Esophagus squamous epithelium (tissue), 5 donors: ENCODE measurements at regions not wholly inside any gene's neighbourhood (a gene's known extent, or its start where the extent isn't known, plus 50 kb on each side); places are given as distances from the start of the nearest gene placed in this dataset.

Experiments
- DNase-seq: peaks from one replicate; lab custom pipeline; 2025; lab: John Stamatoyannopoulos, UW
- H3K27ac ChIP-seq, 4 donors: fragments of 200-600 bp; sonication (generic); one replicate each; pipeline ENCODE4 v1.5.1; 2016 to 2019; ENCODE audit warnings: mild to moderate bottlenecking in 1 of 4
- H3K27me3 ChIP-seq, 4 donors: fragments of 200-600 bp; sonication (generic); 1 replicate in 3 of 4; 2 replicates in 1 of 4; pipeline versions ENCODE4 v1.5.1 to v1.6.0; 2017 to 2021; ENCODE audit warnings: antibody characterized with exemption in 1 of 4
- H3K36me3 ChIP-seq, 3 donors: fragments of 200-600 bp; sonication (generic); one replicate each; pipeline ENCODE4 v1.5.1; 2016 to 2019
- H3K4me1 ChIP-seq, 3 donors: fragments of 200-600 bp; sonication (generic); one replicate each; pipeline ENCODE4 v1.5.1; 2017 to 2019
- H3K4me3 ChIP-seq, 4 donors: fragments of 200-600 bp; sonication (generic); 1 replicate in 3 of 4; 2 replicates in 1 of 4; pipeline ENCODE4 v1.5.1; 2016 to 2019; ENCODE audit warnings: mild to moderate bottlenecking in 2 of 4, moderate library complexity in 1 of 4
- H3K9me3 ChIP-seq, 3 donors: fragments of 200-600 bp; sonication (generic); one replicate each; pipeline ENCODE4 v1.5.1; 2016 to 2019
- POLR2A ChIP-seq, 4 donors: fragments of 450-650 bp; IDR thresholded peaks; one replicate each; pipeline ENCODE4 v1.6.1; 2017; ENCODE audit warnings: antibody characterized with exemption in 4 of 4, mild to moderate bottlenecking in 4 of 4, moderate library complexity in 3 of 4
- WGBS, 2 donors: methylation state at CpG; one replicate each; pipeline ENCODE4 v1.1.5; 2018; 5-methylcytosine and 5-hydroxymethylcytosine counted together
- intact Hi-C: fragments of 100-400 bp; cut with DNase I; formaldehyde crosslinking; loops from one replicate; pipeline ENCODE4 v1.15.0; 2022
- TF ChIP-seq, protein P1 (sequence below), 6 experiments: fragments of 450-650 bp in 4 of 6; fragments of 200-600 bp in 2 of 6; sonication (generic) in 2 of 6; IDR thresholded peaks; one replicate each; pipeline ENCODE4 v1.5.1; 2016 to 2019; ENCODE audit warnings: antibody characterized with exemption in 6 of 6, mild to moderate bottlenecking in 4 of 6, moderate library complexity in 4 of 6
- donor health status: DM: yes; HTN: yes; CAD: no.

DNA sequence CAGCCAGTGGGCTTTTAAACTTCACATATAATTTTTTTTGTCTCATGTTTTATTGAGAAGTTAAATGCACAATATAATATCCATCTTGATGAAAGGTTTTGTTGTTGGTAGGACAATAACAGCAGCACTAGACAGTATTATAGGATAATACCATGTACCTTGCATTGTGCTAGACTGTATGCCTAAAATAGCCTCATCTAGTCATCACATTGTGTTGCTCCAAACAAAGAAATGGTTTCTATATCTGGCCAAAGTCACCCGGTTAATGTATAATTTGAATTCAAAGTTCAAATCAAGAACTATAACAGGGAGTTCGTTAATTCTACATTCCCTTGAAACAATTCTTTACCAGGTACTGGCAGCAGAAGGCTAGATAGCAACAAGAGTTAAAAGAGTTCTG is 104.9 kb downstream of the KCNJ2 start:
- 82 to 85% methylated on average over 2 of the region's 2 CpGs for WGBS, 2 donors
- Histone ChIP-seq H3K27ac (no peak overlapping the region), H3K36me3 (no peaks in the 10 kb centered on the region), H3K4me1 (no peaks in the 10 kb centered on the region), H3K4me3 (no peak overlapping the region), H3K9me3 (no peaks in the 10 kb centered on the region), H3K27me3 (no peaks in the 10 kb centered on the region)
- no peak for DNase-seq
- intact Hi-C loops: no loop called here
- TF ChIP-seq, protein P1, sequence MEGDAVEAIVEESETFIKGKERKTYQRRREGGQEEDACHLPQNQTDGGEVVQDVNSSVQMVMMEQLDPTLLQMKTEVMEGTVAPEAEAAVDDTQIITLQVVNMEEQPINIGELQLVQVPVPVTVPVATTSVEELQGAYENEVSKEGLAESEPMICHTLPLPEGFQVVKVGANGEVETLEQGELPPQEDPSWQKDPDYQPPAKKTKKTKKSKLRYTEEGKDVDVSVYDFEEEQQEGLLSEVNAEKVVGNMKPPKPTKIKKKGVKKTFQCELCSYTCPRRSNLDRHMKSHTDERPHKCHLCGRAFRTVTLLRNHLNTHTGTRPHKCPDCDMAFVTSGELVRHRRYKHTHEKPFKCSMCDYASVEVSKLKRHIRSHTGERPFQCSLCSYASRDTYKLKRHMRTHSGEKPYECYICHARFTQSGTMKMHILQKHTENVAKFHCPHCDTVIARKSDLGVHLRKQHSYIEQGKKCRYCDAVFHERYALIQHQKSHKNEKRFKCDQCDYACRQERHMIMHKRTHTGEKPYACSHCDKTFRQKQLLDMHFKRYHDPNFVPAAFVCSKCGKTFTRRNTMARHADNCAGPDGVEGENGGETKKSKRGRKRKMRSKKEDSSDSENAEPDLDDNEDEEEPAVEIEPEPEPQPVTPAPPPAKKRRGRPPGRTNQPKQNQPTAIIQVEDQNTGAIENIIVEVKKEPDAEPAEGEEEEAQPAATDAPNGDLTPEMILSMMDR (IDR thresholded peaks at IDR 0.05): no peak
- TF ChIP-seq POLR2A (IDR thresholded peaks at IDR 0.05): no peak

DNA sequence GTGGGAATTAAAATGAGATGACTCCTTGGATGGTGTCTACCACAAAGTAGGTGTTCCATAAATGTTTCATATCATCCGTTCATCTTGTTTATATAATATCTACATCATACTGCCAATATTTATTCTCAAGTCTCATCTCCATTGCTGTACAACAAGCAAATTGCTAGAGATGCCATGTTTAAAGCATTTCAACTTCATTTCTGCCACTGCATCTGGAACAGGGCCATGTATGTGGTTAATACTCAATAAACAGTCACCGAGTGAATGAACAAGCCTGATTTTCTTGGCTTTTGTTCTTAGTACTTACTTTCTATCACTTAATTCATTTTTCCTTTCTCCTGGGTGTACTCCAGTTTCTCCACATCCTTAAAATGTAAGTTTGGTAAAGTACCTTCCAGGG is 107.6 kb downstream of the KCNJ2 start:
- DNase-seq: no peak
- intact Hi-C loops: no loop called here
- H3K9me3 ChIP-seq: no peaks in the 10 kb centered on the region
- no peak overlapping the region for H3K4me3 ChIP-seq
- H3K27me3 ChIP-seq: no peaks in the 10 kb centered on the region
- H3K27ac ChIP-seq: no peak overlapping the region
- no peaks in the 10 kb centered on the region for H3K36me3 ChIP-seq
- TF ChIP-seq, protein P1 (IDR thresholded peaks at IDR 0.05): no peak
- TF ChIP-seq POLR2A (IDR thresholded peaks at IDR 0.05): no peak
- 27 to 40% methylated on average over 2 of the region's 2 CpGs for WGBS, 2 donors
- no peaks in the 10 kb centered on the region for H3K4me1 ChIP-seq

DNA sequence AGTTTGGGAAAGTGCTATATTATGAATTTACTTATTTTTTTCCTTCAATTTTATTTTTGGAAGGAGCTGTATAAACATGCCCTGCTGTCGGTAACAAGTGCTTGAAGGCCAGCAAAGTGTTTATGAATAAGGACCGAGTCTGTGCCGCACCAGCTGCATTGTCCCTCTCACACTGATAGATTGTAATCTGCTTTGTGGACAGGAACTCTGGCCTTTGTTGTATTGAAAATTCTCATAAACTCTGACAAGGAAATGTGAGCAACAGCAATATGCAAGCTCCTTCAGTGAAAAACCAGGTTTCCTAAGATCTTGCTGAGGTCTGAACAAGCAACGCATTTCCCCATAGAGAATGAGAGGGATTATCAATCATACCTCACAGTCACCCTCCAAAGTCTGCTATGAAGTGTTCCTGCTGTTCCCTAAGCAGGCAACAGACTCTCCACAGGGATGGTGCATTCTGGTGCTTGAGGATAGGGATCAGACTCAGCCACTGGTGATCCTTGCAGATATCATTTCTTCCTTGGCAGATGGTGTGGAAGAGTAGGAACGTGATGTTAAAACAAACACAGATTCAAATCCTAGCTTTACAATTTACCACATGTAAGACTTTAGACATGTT is 109.6 kb downstream of the KCNJ2 start:
- H3K4me3 ChIP-seq: no peak overlapping the region
- H3K36me3 ChIP-seq: no peaks in the 10 kb centered on the region
- no peak overlapping the region for H3K27ac ChIP-seq
- no peaks in the 10 kb centered on the region for H3K27me3 ChIP-seq
- no peak for DNase-seq
- H3K4me1 ChIP-seq: no peaks in the 10 kb centered on the region
- no peak for TF ChIP-seq POLR2A (IDR thresholded peaks at IDR 0.05)
- intact Hi-C loops: no loop called here
- WGBS, 2 donors: 47 to 53% methylated on average over 5 of the region's 5 CpGs
- H3K9me3 ChIP-seq: no peaks in the 10 kb centered on the region

DNA sequence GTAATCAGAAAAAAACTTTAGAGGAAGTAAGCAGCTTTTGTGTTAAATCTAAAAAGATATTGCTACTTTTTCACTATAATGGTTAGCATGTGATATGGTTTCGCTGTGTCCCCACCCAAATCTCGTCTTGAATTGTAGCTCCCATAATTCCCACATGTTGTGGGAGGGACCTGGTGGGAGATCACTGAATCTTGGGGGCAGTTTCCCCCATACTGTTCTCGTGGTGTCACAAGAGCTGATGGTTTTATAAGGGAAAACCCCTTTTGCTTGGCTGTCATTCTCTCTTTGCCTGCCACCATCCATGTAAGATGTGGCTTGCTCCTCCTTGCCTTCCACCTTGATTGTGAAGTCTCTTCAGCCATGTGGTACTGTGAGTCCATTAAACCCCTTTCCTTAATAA is 117.1 kb downstream of the KCNJ2 start:
- WGBS, 2 donors: 68 to 73% methylated on average over 3 of the region's 3 CpGs
- Histone ChIP-seq H3K27me3 (no peaks in the 10 kb centered on the region), H3K4me3 (no peak overlapping the region), H3K4me1 (peaks cover 0 to 11% (median 0%) of the 10 kb centered on the region in 3 donors), H3K9me3 (no peaks in the 10 kb centered on the region), H3K27ac (no peak overlapping the region), H3K36me3 (no peaks in the 10 kb centered on the region)
- intact Hi-C loops: no loop called here
- no peak for DNase-seq
- no peak for TF ChIP-seq POLR2A (IDR thresholded peaks at IDR 0.05)
- TF ChIP-seq, protein P1 (IDR thresholded peaks at IDR 0.05): no peak

DNA sequence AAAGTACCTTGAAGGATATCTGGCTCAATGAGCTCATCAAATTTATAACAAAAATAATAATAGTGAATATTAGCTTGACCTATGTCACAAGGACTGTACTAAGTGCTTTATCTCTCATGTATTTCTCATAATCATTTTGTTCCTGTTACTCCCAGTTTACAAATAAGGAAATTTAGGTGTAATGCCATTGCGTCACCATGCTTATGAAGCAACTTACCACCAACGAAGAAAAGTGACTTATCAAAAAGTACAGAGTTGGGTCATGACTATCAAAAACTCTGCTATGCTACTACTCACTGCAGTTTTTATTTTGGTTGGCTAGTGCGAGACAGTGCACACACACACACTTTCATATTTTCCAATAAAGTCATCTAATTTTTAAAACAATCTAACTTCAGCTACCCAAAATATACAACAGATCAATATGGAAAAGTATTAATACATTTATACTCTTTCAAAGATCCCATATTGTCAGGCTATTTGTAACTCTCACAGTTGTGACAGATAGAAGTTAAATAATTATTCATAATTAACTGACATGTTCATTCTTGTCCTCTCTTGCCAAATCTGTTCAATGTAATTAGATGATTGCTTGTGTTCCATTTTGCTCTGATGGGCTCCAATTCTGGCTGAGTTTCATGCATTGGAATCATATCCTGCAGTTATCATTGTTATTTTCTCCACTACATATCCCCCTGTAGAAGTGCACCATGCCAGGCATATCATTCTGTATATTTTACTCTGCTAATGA is 119.4 kb downstream of the KCNJ2 start:
- WGBS, 2 donors: 56 to 65% methylated on average over 3 of the region's 3 CpGs
- Histone ChIP-seq H3K4me3 (no peak overlapping the region), H3K4me1 (peaks cover 0 to 11% (median 0%) of the 10 kb centered on the region in 3 donors), H3K9me3 (no peaks in the 10 kb centered on the region), H3K36me3 (no peaks in the 10 kb centered on the region), H3K27ac (no peak overlapping the region), H3K27me3 (no peaks in the 10 kb centered on the region)
- TF ChIP-seq, protein P1 (IDR thresholded peaks at IDR 0.05): no peak
- no peak for TF ChIP-seq POLR2A (IDR thresholded peaks at IDR 0.05)
- no peak for DNase-seq
- intact Hi-C loops: no loop called here
